ENCODE measurements at regions not wholly inside any gene's neighbourhood (a gene's known extent, or its start where the extent isn't known, plus 50 kb on each side); places are given as distances from the start of the nearest gene placed in this dataset.

GRCh38 chr14:97846156-97846555, 1049.0 kb downstream of the VRK1 start (continued):
- TF ChIP-seq ZFP41 (CRISPR knock-in tag; IDR thresholded peaks at IDR 0.05; ENCODE audit: borderline replicate concordance) (no peak), SOX13 (IDR thresholded peaks at IDR 0.05) (no peak), SOX13 (CRISPR knock-in tag; conservative IDR thresholded peaks at IDR 0.05 in 1 of 2, IDR thresholded peaks at IDR 0.05 in 1 of 2) (no peak), THRA (CRISPR knock-in tag; IDR thresholded peaks at IDR 0.05; ENCODE audit: borderline replicate concordance) (no peak), PAWR (CRISPR knock-in tag; IDR thresholded peaks at IDR 0.05; ENCODE audit: borderline replicate concordance) (no peak), DPF2 (CRISPR knock-in tag; IDR thresholded peaks at IDR 0.05; ENCODE audit: borderline replicate concordance, low read depth) (no peak), TRIM22 (IDR thresholded peaks at IDR 0.05) (peak; percentile 26; the same call in 1 of the 2 replicates), ATM (IDR thresholded peaks at IDR 0.05; ENCODE audit: borderline replicate concordance) (0 out of 2 replicates have a peak, but pooled peaks have one; percentile 10), THAP11 (CRISPR knock-in tag; IDR thresholded peaks at IDR 0.05) (no peak)

GRCh38 chr14:97848317-97848980, 1051.3 kb downstream of the VRK1 start:
- no peaks in the 10 kb centered on the region for H3K27me3 ChIP-seq (ENCODE audit: control insufficient read depth in 1 of 2, insufficient read depth in 2 of 2, low read length in 2 of 2)
- H3K4me3 ChIP-seq (replicated peaks in 1 of 3; ENCODE audit: insufficient read depth in 1 of 3, low read depth in 2 of 3, low read length in 3 of 3), result no peak overlapping the region
- ATAC-seq (peak; percentile 72), DNase-seq (ENCODE audit: low spot score) (no peak), FAIRE-seq (no peak)
- H3K4me1 ChIP-seq (ENCODE audit: insufficient read depth, low read length), result no peaks in the 10 kb centered on the region
- H3K4me2 ChIP-seq (ENCODE audit: low read depth, low read length), result no peak overlapping the region
- H3K27ac ChIP-seq (ENCODE audit: extremely low read length, insufficient read depth, low read length), result no peak overlapping the region
- H3K9me3 ChIP-seq (ENCODE audit: low read length), result peaks cover 19% of the 10 kb centered on the region
- H3K9ac ChIP-seq (ENCODE audit: insufficient read depth, low read depth, low read length), result no peak overlapping the region
- H3K36me3 ChIP-seq (replicated peaks in 1 of 2; ENCODE audit: control insufficient read depth in 1 of 2, insufficient read depth in 2 of 2, low read length in 2 of 2), result no peaks in the 10 kb centered on the region
- ChIA-PET CTCF (ENCODE audit: low intra/inter-chr PET ratio, low total read pairs) (no interaction called here), POLR2A (no interaction called here)
- no TSS peak for BruUV-seq (replicated peaks)
- 26% methylated on average over 12 of the region's 13 CpGs for WGBS (ENCODE audit: low lambda C conversion rate)
- no peaks in the 10 kb centered on the region for H3K79me2 ChIP-seq (ENCODE audit: insufficient read depth, low read length)
- intact Hi-C loops (cut with micrococcal nuclease; ENCODE audit: unreplicated experiment) (no loop called here), in situ Hi-C loops (cut with HindIII; ENCODE audit: extremely low pct_ligation_motif_present, low pct_unique_long_range_greater_than_20kb) (no loop called here)
- no peak overlapping the region for H2AFZ ChIP-seq (ENCODE audit: low read length)
- no peaks in the 10 kb centered on the region for H4K20me1 ChIP-seq (ENCODE audit: insufficient read depth, low read length)
- TF ChIP-seq ZNF274 (CRISPR knock-in tag; IDR thresholded peaks at IDR 0.05) (no peak), ZFP82 (CRISPR knock-in tag; IDR thresholded peaks at IDR 0.05; ENCODE audit: borderline replicate concordance) (no peak), ZNF512B (CRISPR knock-in tag; IDR thresholded peaks at IDR 0.05; ENCODE audit: borderline replicate concordance) (no peak), JUN (CRISPR knock-in tag; IDR thresholded peaks at IDR 0.05) (no peak)

Measured in HepG2 (cell line).